Gastrocnemius medialis (tissue), 4 donors: ENCODE measurements at regions not wholly inside any gene's neighbourhood (a gene's known extent, or its start where the extent isn't known, plus 50 kb on each side); places are given as distances from the start of the nearest gene placed in this dataset.
"Not testable (repeated sequence)": the region's sequence is repeated elsewhere in the genome, so short reads cannot be mapped to it uniquely, and the experiment has no call there.

Source experiments
- ATAC-seq, 2 donors: fragments of 150-250 bp; one replicate each; pipeline ENCODE4 v1.9.1; 2016
- DNase-seq, 2 donors: peaks; one replicate each; pipeline ENCODE4 v3.0.0-alpha.2; 2019
- H3K27ac ChIP-seq, 4 donors: fragments of 200-600 bp; sonication (generic); 1 replicate in 1 of 4; 2 replicates in 3 of 4; pipeline ENCODE4 v1.5.1; 2016 to 2018; ENCODE audit warnings: mild to moderate bottlenecking in 2 of 4, moderate library complexity in 1 of 4
- H3K27me3 ChIP-seq, 3 donors: fragments of 200-600 bp; sonication (generic) in 2 of 3; 1 replicate in 1 of 3; 2 replicates in 2 of 3; pipeline versions ENCODE4 v1.5.1 to v1.6.0; 2016 to 2019; ENCODE audit warnings: mild to moderate bottlenecking in 1 of 3, moderate library complexity in 1 of 3
- H3K36me3 ChIP-seq, 2 donors: fragments of 200-600 bp; sonication (generic) in 1 of 2; one replicate each; pipeline ENCODE4 v1.5.1; 2017 to 2018
- H3K4me1 ChIP-seq, 2 donors: fragments of 200-600 bp; sonication (generic) in 1 of 2; one replicate each; pipeline ENCODE4 v1.5.1; 2016 to 2017; ENCODE audit warnings: mild to moderate bottlenecking in 2 of 2
- H3K4me3 ChIP-seq, 4 donors: fragments of 200-600 bp; sonication (generic) in 3 of 4; 1 replicate in 1 of 4; 2 replicates in 3 of 4; pipeline ENCODE4 v1.5.1; 2016 to 2019; ENCODE audit warnings: mild to moderate bottlenecking in 2 of 4
- H3K9me3 ChIP-seq, 3 donors: fragments of 200-600 bp; sonication (generic) in 2 of 3; 1 replicate in 1 of 3; 2 replicates in 2 of 3; pipeline ENCODE4 v1.5.1; 2016 to 2019
- POLR2A ChIP-seq, 2 donors: fragments of 450-650 bp; IDR thresholded peaks; one replicate each; pipeline ENCODE4 v1.6.1; 2017; ENCODE audit warnings: antibody characterized with exemption in 2 of 2, mild to moderate bottlenecking in 2 of 2, moderate library complexity in 2 of 2
- in situ Hi-C, 4 donors: fragments of 200-750 bp; cut with MboI; loops; one replicate each; pipeline versions ENCODE4 v1.15.0 to v1.8.0; 2017; ENCODE audit warnings: low sequenced_read_pairs in 4 of 4
- intact Hi-C: fragments of 100-400 bp; cut with DNase I; formaldehyde crosslinking; loops from one replicate; pipeline ENCODE4 v1.15.1; 2023; ENCODE audit warnings: low total_unique reads
- TF ChIP-seq, protein P1 (sequence below), 5 experiments: fragments of 450-650 bp in 3 of 5; fragments of 200-600 bp in 2 of 5; sonication (generic) in 2 of 5; IDR thresholded peaks in 4 of 5; conservative IDR thresholded peaks in 1 of 5; 1 replicate in 4 of 5; 2 replicates in 1 of 5; pipeline ENCODE4 v1.5.1; 2016 to 2019; ENCODE audit warnings: antibody characterized with exemption in 5 of 5, mild to moderate bottlenecking in 3 of 5, moderate library complexity in 3 of 5

DNA sequence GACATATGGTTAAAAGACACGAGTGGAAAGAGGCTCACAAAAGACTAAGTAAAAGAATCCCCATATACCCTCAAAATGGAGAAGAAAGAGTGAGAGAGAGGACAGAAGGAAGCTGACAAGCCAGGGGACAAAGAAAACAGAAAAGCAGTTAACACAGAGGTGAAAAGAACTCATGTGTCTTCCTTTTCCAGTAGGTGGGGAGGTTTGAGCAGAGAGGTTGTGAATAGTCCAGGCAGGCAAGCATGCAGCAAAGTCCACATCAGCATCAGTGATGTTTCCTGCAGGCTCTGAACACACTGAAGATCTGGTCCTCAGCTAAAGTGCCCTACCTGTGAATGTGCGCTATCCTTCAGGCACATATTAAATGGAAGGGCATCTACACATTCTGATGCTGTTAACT is 196.5 kb upstream of the IRAK1BP1 start:
- Histone ChIP-seq H3K9me3 (no peaks in the 10 kb centered on the region), H3K4me1 (no peaks in the 10 kb centered on the region), H3K36me3 (no peaks in the 10 kb centered on the region), H3K27ac (no peak overlapping the region), H3K4me3 (no peak overlapping the region), H3K27me3 (no peaks in the 10 kb centered on the region)
- ATAC-seq (no peak), DNase-seq (no peak)
- TF ChIP-seq POLR2A (IDR thresholded peaks at IDR 0.05), result no peak
- TF ChIP-seq, protein P1, sequence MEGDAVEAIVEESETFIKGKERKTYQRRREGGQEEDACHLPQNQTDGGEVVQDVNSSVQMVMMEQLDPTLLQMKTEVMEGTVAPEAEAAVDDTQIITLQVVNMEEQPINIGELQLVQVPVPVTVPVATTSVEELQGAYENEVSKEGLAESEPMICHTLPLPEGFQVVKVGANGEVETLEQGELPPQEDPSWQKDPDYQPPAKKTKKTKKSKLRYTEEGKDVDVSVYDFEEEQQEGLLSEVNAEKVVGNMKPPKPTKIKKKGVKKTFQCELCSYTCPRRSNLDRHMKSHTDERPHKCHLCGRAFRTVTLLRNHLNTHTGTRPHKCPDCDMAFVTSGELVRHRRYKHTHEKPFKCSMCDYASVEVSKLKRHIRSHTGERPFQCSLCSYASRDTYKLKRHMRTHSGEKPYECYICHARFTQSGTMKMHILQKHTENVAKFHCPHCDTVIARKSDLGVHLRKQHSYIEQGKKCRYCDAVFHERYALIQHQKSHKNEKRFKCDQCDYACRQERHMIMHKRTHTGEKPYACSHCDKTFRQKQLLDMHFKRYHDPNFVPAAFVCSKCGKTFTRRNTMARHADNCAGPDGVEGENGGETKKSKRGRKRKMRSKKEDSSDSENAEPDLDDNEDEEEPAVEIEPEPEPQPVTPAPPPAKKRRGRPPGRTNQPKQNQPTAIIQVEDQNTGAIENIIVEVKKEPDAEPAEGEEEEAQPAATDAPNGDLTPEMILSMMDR (IDR thresholded peaks at IDR 0.05 in 4 of 5, conservative IDR thresholded peaks at IDR 0.05 in 1 of 5), result no peak
- in situ Hi-C loops (no loop called here), intact Hi-C loops (no loop called here)

DNA sequence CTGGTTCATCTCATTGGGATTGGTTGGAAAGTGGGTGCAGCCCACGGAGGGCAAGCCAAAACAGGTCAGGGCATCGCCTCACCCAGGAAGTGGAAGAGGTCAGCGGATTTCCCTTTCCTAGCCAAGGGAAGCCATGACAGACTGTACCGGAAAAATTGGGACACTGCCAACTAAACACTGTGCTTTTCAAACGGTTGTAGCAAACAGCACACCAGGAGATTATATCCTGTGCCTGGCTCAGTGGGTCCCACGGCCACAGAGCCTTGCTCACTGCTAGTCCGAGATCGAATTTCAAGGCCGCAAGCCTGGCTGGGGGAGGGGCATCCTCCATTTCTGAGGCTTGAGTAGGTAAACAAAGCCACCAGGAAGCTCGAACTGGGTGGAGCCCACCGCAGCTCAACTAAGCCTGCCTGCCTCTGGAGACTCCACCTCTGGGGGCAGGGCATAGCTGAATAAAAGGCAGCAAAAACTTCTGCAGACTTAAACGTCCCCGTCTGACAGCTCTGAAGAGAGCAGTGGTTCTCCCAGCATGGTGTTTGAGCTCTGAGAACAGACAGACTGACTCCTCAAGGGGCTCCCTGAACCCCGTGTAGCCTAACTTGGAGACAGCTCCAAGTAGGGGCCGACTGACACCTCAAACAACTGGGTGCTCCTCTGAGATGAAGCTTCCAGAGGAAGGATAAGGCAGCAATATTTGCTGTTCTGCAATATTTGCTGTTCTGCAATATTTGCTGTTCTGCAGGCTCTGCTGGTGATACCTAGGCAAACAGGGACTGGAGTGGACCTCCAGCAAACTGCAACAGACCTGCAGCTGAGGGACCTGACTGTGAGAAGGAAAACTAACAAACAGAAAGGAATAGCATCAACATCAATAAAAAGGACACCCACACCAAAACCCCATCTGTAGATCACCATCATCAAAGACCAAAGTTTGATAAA is 191.0 kb upstream of the IRAK1BP1 start:
- intact Hi-C loops, in situ Hi-C loops, H3K27me3 ChIP-seq, H3K4me3 ChIP-seq, H3K36me3 ChIP-seq, H3K27ac ChIP-seq, H3K4me1 ChIP-seq, H3K9me3 ChIP-seq, DNase-seq, ATAC-seq: not testable (repeated sequence)

DNA sequence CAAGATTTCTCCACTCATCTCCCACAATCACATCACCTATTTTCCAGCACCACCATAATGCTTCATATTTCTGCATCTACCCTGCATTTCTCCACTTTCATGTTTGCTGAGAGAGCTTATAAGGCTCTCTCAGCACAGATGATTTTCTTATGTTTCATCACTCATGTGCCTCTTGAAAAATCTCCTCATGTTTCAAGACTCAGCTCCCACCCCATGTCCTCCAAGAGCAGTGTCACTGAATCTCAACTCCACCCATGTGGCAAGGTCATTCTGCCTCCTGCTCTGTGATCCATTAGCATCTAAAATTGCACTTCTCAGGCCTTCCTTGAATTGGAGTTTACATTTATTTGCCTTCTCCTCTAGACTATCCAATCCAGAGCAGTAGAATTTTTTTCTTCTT is 178.7 kb upstream of the IRAK1BP1 start:
- H3K27me3 ChIP-seq, result no peaks in the 10 kb centered on the region

DNA sequence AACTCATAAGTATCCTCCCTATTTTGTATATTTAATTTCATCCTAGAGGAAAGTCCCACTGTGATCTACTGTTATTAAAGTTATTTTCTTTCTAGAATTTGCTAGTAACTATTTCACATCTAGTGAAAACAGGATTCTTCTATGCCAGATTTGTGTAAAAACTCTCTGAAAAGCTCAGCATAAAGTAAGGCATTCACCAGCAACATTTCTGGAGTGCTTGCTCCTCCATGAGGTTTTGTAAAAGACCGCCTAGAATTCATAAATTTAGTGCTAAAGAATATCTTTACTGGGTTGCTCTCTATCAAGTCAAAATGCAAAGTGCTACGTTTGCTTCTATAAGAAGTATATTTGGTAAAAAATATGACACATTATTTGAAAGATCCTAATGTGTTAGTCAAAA is 173.5 kb upstream of the IRAK1BP1 start:
- Histone ChIP-seq H3K9me3 (no peaks in the 10 kb centered on the region), H3K27ac (no peak overlapping the region), H3K27me3 (no peaks in the 10 kb centered on the region), H3K4me1 (no peaks in the 10 kb centered on the region), H3K36me3 (no peaks in the 10 kb centered on the region), H3K4me3 (no peak overlapping the region)
- ATAC-seq, result no peak
- intact Hi-C loops (no loop called here), in situ Hi-C loops (no loop called here)
- TF ChIP-seq, protein P1 (IDR thresholded peaks at IDR 0.05 in 4 of 5, conservative IDR thresholded peaks at IDR 0.05 in 1 of 5), result no peak
- no peak for TF ChIP-seq POLR2A (IDR thresholded peaks at IDR 0.05)
- no peak for DNase-seq

More for the DNA sequence above, 178.7 kb upstream of the IRAK1BP1 start:
- Histone ChIP-seq H3K4me3 (no peak overlapping the region), H3K27ac (no peak overlapping the region), H3K9me3 (no peaks in the 10 kb centered on the region), H3K4me1 (no peaks in the 10 kb centered on the region), H3K36me3 (no peaks in the 10 kb centered on the region)
- ATAC-seq (no peak), DNase-seq (no peak)
- intact Hi-C loops, result no loop called here
- TF ChIP-seq, protein P1 (IDR thresholded peaks at IDR 0.05 in 4 of 5, conservative IDR thresholded peaks at IDR 0.05 in 1 of 5), result no peak
- TF ChIP-seq POLR2A (IDR thresholded peaks at IDR 0.05), result no peak
- in situ Hi-C loops, result no loop called here

DNA sequence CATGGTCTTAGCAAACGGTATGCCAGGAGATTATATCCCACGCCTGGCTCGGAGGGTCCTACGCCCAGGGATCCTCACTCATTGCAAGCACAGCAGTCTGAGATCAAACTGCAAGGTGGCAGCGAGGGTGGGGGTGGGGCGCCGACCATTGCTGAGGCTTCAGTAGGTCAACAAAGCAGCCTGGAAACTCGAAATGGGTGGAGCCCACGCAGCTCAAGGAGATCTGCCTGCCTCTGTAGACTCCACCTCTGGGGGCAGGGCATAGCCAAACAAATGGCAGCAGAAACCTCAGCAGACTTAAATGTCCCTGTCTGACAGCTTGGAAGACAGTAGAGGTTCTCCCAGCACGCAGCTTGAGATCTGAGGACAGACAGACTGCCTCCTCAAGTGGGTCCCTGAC is 172.7 kb upstream of the IRAK1BP1 start:
- H3K4me3 ChIP-seq, H3K27me3 ChIP-seq, H3K4me1 ChIP-seq, H3K9me3 ChIP-seq, DNase-seq, intact Hi-C loops, H3K36me3 ChIP-seq, H3K27ac ChIP-seq, ATAC-seq, in situ Hi-C loops: not testable (repeated sequence)
